ENCODE measurements at regions not wholly inside any gene's neighbourhood (a gene's known extent, or its start where the extent isn't known, plus 50 kb on each side); places are given as distances from the start of the nearest gene placed in this dataset.

DNA sequence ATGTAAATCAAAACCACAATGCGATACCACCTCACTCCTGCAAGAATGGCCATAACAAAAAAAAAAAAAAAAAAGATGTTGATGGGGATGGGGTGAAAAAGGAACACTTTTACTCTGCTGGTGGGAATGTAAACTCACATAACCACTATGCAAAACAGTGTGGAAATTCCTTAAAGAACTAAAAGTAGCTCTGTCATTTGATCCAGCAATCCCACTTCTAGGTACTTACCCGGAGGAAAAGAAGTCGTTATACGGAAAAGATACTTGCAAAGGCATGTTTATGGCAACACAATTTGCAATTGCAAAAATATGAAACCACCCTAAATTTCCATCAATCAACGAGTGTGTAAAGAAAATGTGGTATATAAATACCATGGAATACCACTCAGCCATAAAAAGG is 205.0 kb downstream of the TENT4A start (continued):
- TF ChIP-seq, protein P1, sequence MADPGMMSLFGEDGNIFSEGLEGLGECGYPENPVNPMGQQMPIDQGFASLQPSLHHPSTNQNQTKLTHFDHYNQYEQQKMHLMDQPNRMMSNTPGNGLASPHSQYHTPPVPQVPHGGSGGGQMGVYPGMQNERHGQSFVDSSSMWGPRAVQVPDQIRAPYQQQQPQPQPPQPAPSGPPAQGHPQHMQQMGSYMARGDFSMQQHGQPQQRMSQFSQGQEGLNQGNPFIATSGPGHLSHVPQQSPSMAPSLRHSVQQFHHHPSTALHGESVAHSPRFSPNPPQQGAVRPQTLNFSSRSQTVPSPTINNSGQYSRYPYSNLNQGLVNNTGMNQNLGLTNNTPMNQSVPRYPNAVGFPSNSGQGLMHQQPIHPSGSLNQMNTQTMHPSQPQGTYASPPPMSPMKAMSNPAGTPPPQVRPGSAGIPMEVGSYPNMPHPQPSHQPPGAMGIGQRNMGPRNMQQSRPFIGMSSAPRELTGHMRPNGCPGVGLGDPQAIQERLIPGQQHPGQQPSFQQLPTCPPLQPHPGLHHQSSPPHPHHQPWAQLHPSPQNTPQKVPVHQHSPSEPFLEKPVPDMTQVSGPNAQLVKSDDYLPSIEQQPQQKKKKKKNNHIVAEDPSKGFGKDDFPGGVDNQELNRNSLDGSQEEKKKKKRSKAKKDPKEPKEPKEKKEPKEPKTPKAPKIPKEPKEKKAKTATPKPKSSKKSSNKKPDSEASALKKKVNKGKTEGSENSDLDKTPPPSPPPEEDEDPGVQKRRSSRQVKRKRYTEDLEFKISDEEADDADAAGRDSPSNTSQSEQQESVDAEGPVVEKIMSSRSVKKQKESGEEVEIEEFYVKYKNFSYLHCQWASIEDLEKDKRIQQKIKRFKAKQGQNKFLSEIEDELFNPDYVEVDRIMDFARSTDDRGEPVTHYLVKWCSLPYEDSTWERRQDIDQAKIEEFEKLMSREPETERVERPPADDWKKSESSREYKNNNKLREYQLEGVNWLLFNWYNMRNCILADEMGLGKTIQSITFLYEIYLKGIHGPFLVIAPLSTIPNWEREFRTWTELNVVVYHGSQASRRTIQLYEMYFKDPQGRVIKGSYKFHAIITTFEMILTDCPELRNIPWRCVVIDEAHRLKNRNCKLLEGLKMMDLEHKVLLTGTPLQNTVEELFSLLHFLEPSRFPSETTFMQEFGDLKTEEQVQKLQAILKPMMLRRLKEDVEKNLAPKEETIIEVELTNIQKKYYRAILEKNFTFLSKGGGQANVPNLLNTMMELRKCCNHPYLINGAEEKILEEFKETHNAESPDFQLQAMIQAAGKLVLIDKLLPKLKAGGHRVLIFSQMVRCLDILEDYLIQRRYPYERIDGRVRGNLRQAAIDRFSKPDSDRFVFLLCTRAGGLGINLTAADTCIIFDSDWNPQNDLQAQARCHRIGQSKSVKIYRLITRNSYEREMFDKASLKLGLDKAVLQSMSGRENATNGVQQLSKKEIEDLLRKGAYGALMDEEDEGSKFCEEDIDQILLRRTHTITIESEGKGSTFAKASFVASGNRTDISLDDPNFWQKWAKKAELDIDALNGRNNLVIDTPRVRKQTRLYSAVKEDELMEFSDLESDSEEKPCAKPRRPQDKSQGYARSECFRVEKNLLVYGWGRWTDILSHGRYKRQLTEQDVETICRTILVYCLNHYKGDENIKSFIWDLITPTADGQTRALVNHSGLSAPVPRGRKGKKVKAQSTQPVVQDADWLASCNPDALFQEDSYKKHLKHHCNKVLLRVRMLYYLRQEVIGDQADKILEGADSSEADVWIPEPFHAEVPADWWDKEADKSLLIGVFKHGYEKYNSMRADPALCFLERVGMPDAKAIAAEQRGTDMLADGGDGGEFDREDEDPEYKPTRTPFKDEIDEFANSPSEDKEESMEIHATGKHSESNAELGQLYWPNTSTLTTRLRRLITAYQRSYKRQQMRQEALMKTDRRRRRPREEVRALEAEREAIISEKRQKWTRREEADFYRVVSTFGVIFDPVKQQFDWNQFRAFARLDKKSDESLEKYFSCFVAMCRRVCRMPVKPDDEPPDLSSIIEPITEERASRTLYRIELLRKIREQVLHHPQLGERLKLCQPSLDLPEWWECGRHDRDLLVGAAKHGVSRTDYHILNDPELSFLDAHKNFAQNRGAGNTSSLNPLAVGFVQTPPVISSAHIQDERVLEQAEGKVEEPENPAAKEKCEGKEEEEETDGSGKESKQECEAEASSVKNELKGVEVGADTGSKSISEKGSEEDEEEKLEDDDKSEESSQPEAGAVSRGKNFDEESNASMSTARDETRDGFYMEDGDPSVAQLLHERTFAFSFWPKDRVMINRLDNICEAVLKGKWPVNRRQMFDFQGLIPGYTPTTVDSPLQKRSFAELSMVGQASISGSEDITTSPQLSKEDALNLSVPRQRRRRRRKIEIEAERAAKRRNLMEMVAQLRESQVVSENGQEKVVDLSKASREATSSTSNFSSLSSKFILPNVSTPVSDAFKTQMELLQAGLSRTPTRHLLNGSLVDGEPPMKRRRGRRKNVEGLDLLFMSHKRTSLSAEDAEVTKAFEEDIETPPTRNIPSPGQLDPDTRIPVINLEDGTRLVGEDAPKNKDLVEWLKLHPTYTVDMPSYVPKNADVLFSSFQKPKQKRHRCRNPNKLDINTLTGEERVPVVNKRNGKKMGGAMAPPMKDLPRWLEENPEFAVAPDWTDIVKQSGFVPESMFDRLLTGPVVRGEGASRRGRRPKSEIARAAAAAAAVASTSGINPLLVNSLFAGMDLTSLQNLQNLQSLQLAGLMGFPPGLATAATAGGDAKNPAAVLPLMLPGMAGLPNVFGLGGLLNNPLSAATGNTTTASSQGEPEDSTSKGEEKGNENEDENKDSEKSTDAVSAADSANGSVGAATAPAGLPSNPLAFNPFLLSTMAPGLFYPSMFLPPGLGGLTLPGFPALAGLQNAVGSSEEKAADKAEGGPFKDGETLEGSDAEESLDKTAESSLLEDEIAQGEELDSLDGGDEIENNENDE (IDR thresholded peaks at IDR 0.05; ENCODE audit: insufficient replicate concordance, low read length): no peak
- TF ChIP-seq NRF1 (IDR thresholded peaks at IDR 0.05; ENCODE audit: low read depth, low read length): no peak

Measured in H1 (cell line).